ENCODE measurements at regions not wholly inside any gene's neighbourhood (a gene's known extent, or its start where the extent isn't known, plus 50 kb on each side); places are given as distances from the start of the nearest gene placed in this dataset.
"Not testable (repeated sequence)": the region's sequence is repeated elsewhere in the genome, so short reads cannot be mapped to it uniquely, and the experiment has no call there.

DNA sequence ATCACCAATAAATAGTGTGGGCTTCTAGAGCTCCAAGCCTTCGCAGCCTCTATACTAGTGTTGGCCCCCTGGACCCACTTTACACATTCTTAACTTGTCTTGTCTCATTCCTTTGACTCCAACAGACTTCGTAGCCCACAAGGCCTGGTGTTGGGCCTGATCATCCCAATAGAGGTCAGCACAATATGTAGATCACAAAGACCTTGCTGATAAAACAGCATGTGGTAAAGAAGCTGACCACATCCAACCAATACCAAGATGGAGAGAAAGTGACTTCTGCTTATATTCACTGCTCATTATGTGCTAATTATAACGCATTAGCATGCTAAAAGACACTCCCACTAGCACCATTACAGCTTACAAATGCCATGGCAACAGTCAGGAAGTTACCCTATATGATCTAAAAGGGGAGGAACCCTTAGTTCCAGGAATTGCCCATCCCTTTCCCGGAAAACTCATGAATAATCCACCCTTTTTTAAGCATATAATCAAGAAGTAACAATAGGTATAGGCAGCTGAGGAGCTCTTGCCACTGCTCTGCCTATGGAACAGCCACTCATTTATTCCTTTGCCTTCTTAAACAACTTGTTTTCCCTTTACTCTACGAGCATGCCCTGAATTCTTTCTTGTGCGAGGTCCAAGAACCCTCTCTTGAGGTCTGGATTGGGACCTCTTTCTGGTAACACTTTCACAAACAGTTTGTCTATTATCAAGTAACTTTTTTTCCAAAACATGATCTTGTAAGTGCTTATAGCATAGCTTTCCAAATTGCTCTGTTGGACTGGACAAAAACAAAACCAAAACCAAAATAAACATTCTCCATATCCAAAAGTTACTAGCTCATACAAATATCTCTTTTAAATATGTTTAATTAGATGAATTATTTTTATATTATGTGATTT lies 54.6 kb upstream of the ECHDC1 start:
- in situ Hi-C loops (cut with HindIII; ENCODE audit: low pct_ligation_motif_present, low sequenced_read_pairs) = no loop called here
- TF ChIP-seq, protein P1, sequence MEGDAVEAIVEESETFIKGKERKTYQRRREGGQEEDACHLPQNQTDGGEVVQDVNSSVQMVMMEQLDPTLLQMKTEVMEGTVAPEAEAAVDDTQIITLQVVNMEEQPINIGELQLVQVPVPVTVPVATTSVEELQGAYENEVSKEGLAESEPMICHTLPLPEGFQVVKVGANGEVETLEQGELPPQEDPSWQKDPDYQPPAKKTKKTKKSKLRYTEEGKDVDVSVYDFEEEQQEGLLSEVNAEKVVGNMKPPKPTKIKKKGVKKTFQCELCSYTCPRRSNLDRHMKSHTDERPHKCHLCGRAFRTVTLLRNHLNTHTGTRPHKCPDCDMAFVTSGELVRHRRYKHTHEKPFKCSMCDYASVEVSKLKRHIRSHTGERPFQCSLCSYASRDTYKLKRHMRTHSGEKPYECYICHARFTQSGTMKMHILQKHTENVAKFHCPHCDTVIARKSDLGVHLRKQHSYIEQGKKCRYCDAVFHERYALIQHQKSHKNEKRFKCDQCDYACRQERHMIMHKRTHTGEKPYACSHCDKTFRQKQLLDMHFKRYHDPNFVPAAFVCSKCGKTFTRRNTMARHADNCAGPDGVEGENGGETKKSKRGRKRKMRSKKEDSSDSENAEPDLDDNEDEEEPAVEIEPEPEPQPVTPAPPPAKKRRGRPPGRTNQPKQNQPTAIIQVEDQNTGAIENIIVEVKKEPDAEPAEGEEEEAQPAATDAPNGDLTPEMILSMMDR (IDR thresholded peaks at IDR 0.05; ENCODE audit: low read depth, low read length, missing control alignments) = no peak
- no peaks in the 10 kb centered on the region for H3K27me3 ChIP-seq (replicated peaks)

DNA sequence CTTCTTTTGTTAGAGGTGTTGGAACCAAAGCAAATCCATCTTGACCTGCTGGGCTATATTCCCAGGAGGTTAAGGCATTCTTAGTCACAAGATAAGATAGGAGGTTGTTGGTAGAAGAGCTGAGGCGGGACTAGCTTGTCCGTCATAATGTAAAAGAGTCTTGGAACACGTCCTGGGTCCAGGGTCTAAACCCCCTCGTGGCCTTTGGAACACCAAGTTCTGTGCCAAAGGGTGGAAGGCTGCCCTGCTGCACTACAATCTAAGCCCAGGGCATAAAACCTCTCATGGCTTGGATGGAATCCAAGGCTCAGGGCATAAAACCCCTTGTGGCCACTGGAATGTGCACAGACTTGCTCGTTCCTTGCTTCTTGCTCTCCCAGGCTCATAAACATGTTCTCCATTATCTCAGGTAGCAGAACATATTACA lies 53.8 kb upstream of the ECHDC1 start:
- in situ Hi-C loops (cut with HindIII; ENCODE audit: low pct_ligation_motif_present, low sequenced_read_pairs); H3K27me3 ChIP-seq (replicated peaks); H3K36me3 ChIP-seq (replicated peaks); H3K27ac ChIP-seq; H3K4me3 ChIP-seq (ENCODE audit: low read depth, low read length): not testable (repeated sequence)
- peak; percentile 1 for DNase-seq

More for the DNA sequence above, 54.6 kb upstream of the ECHDC1 start:
- Histone ChIP-seq H3K36me3 (replicated peaks) (no peaks in the 10 kb centered on the region), H3K27ac (no peak overlapping the region), H3K4me3 (ENCODE audit: low read depth, low read length) (no peak overlapping the region)
- DNase-seq = no peak

Data from brain microvascular endothelial cell (primary cell).